ENCODE measurements at regions not wholly inside any gene's neighbourhood (a gene's known extent, or its start where the extent isn't known, plus 50 kb on each side); places are given as distances from the start of the nearest gene placed in this dataset.
A peak's percentile ranks its signal among the peaks of the same experiment; 100 is the strongest.

DNA sequence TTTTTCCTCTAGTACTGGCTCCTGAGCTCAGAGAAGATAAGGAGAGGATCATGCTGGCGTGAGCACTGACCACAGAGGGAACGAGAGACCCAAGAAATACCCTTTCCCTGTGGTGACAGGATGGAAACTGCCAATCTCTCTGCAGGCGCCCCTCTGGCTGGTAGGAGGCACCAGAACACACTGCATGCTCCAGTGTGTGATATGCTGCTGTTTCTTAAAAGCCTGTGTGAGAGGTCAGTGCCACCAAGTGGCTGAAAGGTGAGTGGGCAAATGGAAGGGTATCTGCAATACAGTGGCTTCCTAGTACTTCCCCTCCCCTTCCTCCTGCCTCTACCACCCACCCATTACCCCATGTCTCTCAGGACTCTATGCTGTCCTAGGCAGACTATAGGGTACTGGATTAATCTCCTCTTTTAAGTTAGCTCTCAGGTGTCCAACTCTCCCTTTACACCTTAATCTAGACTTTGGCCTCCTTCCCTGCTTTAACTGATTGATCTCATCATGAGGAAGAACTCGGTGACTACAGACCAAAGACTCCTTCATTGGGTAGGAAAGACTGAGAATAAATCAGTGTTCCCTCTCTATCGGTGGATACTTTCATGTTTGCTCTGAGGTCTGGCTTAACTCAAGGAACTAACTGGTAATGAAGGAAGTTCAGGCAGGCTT lies 283.6 kb downstream of the ADRA2A start:
- H3K9me3 ChIP-seq, result no peaks in the 10 kb centered on the region
- ATAC-seq (peak; percentile 90), DNase-seq (peak in 2 of 3 donors; percentile 32 to 55)
- intact Hi-C loops (cut with DNase I, micrococcal nuclease), result no loop called here
- no peak overlapping the region for H3K4me3 ChIP-seq
- no peaks in the 10 kb centered on the region for H3K4me1 ChIP-seq (ENCODE audit: low read depth)
- TF ChIP-seq, protein P1, sequence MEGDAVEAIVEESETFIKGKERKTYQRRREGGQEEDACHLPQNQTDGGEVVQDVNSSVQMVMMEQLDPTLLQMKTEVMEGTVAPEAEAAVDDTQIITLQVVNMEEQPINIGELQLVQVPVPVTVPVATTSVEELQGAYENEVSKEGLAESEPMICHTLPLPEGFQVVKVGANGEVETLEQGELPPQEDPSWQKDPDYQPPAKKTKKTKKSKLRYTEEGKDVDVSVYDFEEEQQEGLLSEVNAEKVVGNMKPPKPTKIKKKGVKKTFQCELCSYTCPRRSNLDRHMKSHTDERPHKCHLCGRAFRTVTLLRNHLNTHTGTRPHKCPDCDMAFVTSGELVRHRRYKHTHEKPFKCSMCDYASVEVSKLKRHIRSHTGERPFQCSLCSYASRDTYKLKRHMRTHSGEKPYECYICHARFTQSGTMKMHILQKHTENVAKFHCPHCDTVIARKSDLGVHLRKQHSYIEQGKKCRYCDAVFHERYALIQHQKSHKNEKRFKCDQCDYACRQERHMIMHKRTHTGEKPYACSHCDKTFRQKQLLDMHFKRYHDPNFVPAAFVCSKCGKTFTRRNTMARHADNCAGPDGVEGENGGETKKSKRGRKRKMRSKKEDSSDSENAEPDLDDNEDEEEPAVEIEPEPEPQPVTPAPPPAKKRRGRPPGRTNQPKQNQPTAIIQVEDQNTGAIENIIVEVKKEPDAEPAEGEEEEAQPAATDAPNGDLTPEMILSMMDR (IDR thresholded peaks at IDR 0.05), result no peak
- no peaks in the 10 kb centered on the region for H3K36me3 ChIP-seq (ENCODE audit: low read depth)

DNA sequence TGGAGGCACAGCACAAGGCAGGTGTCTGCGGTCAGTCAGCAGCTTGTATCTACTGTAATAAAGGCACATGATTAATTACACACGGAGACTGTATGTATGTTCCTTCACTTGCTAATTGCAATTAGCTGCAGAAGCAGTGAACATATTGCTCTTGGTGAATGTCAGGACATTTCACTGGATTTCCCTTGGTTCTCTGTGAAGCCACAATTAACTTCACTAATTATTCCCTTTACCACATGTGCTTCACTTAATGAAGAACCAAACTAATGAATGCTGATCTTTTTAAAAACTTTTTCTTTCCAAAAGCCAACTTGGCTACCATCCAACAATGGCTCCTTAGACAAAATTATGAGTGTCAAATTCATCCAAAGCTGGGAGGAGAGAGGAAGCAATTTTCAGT lies 290.7 kb downstream of the ADRA2A start:
- DNase-seq, result no peak
- no peak for ATAC-seq
- H3K4me1 ChIP-seq (ENCODE audit: low read depth), result no peaks in the 10 kb centered on the region
- H3K9me3 ChIP-seq, result no peaks in the 10 kb centered on the region
- TF ChIP-seq, protein P1 (IDR thresholded peaks at IDR 0.05), result no peak
- intact Hi-C loops (cut with DNase I, micrococcal nuclease), result no loop called here
- H3K4me3 ChIP-seq, result no peak overlapping the region
- H3K36me3 ChIP-seq (ENCODE audit: low read depth), result no peaks in the 10 kb centered on the region

DNA sequence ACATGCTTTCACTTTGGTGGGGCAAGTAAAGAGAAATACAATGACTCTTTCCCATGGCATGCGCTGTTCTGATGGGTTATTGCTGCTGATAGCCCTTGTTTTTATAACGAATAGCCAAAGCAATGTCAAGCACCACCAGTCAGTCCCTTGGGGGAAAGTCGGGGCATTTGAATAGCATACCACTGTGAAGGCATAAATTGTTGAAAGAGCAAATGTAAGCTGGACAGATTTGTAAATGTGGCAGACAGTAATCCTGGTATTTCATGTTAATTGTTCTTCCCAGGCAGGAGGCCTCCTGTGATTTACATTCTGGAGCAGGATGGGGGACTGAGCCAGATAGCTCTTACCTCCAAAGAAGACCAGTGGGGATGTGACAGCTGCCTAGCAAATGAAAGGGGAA lies 293.3 kb downstream of the ADRA2A start:
- DNase-seq, result no peak
- no peak for ATAC-seq
- H3K4me1 ChIP-seq (ENCODE audit: low read depth), result no peaks in the 10 kb centered on the region
- no peaks in the 10 kb centered on the region for H3K36me3 ChIP-seq (ENCODE audit: low read depth)
- no peak overlapping the region for H3K4me3 ChIP-seq
- intact Hi-C loops (cut with DNase I, micrococcal nuclease), result no loop called here
- TF ChIP-seq, protein P1 (IDR thresholded peaks at IDR 0.05), result no peak
- no peaks in the 10 kb centered on the region for H3K9me3 ChIP-seq

DNA sequence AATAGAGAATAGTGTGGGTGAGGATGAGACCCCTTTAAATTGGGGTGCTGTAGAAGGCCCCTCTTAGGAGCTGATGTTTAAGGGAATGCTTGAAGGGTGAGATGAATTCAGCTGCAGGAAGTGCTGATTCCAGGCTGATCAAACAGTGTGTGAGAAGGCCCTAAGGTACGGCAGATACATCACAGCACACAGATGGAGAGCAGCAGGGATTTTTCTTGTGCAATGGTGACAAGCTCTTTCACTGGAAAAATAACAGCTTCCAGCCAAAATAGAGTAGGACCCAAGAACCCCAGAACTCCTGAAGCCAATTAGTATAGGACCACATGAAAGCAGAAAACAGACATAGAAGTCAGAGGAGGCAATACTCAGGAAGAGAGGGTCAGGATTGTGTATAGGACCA lies 296.9 kb downstream of the ADRA2A start:
- Histone ChIP-seq H3K4me3 (no peak overlapping the region), H3K9me3 (no peaks in the 10 kb centered on the region), H3K36me3 (ENCODE audit: low read depth) (no peaks in the 10 kb centered on the region), H3K4me1 (ENCODE audit: low read depth) (no peaks in the 10 kb centered on the region)
- DNase-seq, result no peak
- TF ChIP-seq, protein P1 (IDR thresholded peaks at IDR 0.05), result no peak
- intact Hi-C loops (cut with DNase I, micrococcal nuclease), result no loop called here
- ATAC-seq, result no peak

DNA sequence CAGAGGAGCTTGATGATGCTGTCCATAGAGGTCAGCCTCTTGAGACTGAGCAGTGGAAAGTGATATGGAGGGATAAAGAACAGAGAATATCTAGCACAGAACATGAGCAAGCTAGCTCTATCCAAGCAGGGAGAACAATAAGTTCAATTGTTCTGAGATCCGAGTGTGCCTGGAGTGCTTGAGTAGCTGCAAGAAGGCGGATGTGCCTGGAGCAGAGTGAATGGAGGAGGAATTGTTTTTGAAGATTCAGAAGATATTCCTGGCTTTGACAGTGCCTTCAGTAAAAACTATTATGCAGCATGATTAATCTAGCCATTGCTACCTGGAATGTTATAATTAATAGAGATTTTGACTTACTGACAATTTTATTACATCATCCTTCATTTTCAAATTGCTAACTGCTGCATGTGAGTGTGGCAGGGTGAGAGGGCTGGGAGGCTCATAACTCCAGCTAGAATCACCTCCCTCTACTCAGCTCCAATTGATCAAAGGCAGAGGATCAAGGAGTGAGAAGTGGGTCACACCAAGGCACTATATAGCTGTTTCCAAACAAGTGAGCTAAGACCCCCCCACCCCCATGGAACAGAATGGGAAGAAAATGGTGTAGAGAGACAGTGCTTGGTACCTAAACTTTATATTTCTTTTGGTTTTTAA lies 302.8 kb downstream of the ADRA2A start:
- intact Hi-C loops (cut with DNase I, micrococcal nuclease), result no loop called here
- Histone ChIP-seq H3K36me3 (ENCODE audit: low read depth) (no peaks in the 10 kb centered on the region), H3K4me3 (no peak overlapping the region), H3K4me1 (ENCODE audit: low read depth) (no peaks in the 10 kb centered on the region), H3K9me3 (no peaks in the 10 kb centered on the region)
- TF ChIP-seq, protein P1 (IDR thresholded peaks at IDR 0.05), result no peak
- no peak for DNase-seq
- no peak for ATAC-seq

Data from mucosa of descending colon (tissue), 3 donors.